ENCODE measurements at regions not wholly inside any gene's neighbourhood (a gene's known extent, or its start where the extent isn't known, plus 50 kb on each side); places are given as distances from the start of the nearest gene placed in this dataset.

- DNase-seq: no peak
Measured at GRCh38 chr2:64222351-64222750, 78.1 kb upstream of the PELI1 start.

DNA sequence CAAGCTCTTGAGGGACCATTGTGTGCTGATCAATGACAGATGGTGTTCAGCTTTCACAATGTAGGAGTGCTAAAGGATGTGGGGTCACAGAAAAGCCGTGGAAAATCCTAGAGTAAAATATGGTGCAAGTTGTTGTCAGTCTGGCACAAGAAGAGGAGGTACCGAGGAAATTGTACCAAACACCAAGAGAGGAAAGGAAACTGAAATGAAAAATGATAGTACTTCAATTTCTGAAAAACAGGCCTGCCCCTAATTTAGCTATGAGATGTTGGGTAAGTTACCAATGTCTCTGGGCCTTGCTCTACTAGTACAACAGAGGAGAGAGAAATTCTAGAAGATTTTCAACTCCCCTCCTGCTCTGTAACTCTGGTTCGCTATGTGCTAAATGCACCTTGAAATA, 78.8 kb upstream of the PELI1 start:
- no peak for DNase-seq

DNA sequence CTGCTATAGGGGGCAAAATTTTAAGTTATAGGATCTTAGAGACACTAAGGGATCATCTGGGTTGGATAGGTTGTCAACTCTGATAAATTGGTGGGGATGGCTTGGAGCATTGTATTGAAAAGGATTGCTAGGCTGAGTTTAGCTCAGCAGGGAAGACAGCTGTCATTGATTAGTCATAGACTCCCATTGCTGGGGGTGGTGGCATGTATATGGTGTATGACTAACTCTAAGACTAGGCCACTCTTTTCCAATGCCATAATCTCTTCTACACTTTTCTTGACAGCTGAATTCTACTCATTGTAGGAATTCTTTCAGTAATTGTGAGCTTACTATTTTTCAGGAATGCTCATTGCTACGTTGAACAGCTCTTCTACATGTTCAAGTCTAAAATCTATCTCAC, 81.3 kb upstream of the PELI1 start:
- DNase-seq: no peak

DNA sequence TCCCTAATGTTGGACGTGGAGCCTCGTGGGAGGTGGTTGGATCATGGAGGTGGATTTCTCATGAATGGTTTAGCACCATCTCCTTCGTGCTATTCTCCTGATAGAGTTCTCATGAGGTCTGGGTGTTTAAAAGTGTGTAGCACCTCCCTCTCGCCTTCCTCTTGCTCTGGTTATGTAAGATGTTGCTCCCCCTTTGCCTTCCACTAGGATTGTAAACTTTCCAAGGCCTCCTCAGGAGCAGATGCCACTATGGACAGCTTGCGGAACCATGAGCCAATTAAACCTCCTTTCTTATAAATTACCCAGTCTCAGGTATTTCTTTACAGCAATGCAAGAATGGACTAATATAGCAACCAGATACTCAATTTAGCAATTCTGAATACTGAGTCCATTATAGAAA, 82.4 kb upstream of the PELI1 start:
- DNase-seq: no peak

DNA sequence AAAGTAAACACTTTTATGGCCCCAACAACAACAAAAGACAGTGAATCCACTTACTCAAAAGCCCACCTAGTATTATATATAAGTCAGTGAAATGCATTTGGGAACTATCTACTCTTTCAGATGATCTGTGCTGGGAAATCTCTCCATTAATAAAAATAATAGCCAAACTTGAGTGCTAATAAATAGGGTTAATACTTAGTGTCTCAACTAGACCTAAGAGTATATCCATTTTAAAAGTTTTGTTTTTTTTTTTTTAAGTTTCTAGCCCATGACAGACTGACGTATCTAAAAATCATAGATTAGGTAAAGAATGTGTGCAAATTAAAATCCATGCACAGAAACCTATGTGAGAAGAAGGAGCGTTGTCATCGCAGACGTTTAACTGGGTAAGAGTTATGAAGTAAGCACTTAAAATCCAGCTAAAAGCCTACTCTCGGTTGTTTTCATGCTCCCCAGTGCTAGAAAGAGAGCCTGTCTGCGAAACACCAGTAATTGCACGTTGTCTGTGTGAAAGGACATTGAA, 83.4 kb upstream of the PELI1 start:
- no peak for DNase-seq

GRCh38 chr2:64228126-64228678, 84.0 kb upstream of the PELI1 start:
- DNase-seq: peak; percentile 6

DNA sequence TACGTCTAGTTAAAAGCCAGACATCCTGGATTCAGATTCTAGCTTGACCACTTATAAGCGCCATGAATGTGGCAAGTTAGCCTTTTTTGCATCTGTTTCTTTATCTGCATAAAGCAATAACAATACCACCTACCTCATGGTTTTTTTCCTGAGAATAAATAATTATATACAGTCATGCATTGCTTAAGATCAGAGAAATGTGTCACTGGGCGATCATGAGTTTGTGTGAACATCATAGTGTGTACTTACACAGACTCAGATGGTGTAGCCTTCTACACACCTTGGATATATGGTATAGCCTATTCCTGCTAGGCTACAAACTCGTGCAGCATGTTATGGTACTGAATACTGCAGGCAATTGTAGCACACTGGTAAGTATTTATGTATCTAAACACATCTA, 84.7 kb upstream of the PELI1 start:
- DNase-seq: no peak

DNA sequence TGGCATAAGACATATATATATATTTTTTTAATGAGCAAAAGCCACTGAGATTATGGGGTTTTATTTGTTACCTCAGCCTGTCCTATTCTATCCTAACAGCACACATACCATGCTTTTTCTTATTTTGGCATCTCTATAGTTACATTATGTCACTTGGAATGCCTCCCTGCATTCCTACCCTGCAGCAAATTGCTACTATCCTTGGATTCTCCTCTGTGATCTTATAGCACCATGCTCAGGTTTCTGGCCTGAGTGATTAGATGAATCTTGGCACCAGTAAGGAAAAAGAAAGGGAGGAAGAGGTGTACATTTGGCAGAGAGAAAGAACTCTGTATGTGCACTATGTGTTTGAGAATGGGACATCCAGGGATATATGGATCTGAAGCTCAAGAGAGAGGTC, 86.3 kb upstream of the PELI1 start:
- no peak for DNase-seq

DNA sequence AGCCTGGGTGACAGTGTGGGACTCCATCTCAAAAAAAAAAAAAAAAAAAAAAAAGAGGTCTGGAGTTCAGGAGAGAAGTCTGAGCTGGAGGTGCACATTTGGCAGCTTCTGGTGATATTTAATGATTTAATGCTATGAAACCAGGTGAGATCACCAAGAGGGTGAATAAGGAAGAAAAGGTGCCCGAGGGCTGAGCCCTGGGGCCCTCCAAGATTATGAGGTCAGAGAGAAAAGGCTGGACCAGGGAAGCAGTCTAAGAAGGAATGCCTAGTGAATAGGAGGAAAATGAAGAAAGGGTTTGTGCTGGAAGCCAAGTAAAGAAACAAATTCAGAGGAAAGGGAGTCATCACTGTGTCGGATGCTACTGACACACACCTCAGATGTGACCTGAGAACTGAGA, 88.0 kb upstream of the PELI1 start:
- DNase-seq: no peak

GRCh38 chr2:64233376-64233922, 89.2 kb upstream of the PELI1 start:
- no peak for DNase-seq

DNA sequence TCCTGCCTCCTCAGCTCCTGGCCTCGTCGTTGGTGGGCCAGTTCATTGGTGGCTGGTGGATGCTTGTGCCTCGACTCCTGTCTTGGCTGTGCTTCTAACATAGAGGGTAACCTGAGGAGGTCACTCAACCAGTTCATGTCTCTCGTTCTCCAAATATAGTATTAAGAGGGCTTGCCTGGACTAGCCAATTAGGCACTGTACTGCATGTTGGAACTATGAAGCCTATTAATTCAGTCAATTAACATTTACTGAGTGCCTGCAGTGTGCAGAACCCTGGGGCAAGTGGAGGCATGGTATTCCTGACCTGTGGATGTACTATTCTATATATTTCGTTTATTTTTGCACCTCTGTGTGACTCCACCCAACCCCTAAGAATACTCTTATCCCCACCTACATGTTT, 89.9 kb upstream of the PELI1 start:
- no peak for DNase-seq

- DNase-seq: no peak
Measured at GRCh38 chr2:64234785-64235184, 90.6 kb upstream of the PELI1 start.

- DNase-seq: no peak
Measured at GRCh38 chr2:64237266-64237665, 93.0 kb upstream of the PELI1 start.

- no peak for DNase-seq
Measured at GRCh38 chr2:64238799-64239198, 94.6 kb upstream of the PELI1 start.

GRCh38 chr2:64243081-64244036, 99.1 kb upstream of the PELI1 start:
- DNase-seq: no peak

- no peak for DNase-seq
Measured at GRCh38 chr2:64244037-64244416, 99.8 kb upstream of the PELI1 start.

DNA sequence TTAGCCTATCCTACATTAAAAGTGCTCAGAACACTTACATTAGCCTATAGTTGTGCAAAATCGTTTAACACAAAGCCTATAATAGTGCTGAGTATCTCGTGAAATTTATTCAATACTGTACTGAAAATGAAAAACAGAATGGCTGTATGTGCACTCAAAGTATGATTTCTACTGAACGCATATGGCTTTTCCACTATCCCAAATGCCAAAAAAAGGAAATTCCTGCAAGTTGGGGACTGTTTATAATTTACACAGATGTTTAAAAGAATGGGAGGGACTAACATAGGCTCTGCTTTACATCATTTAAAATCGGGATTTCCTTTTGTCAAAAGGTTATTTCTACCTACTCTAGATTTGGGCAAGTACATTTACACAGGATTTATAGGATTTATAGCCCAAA, 101.4 kb upstream of the PELI1 start:
- DNase-seq: no peak

GRCh38 chr2:64246962-64247361, 102.7 kb upstream of the PELI1 start:
- no peak for DNase-seq

DNA sequence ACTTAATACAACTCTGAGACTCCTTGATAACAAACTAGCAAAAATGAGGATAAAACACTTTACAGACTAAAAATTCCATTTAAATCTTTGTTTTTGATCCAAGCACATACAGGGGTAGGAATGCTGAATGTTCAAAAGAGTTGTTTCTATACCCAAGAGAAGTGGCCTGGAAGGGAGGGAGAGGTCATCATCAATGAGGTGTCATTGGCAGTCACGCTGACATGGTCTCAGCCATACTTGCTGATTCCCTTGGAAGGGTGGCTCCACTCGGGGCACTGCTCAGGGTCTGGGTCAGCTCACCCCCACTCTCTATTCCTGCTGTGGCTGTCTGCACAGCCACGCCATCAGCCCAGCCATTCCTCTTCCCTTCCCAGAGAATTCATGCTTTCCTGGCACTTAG, 105.2 kb upstream of the PELI1 start:
- no peak for DNase-seq

DNA sequence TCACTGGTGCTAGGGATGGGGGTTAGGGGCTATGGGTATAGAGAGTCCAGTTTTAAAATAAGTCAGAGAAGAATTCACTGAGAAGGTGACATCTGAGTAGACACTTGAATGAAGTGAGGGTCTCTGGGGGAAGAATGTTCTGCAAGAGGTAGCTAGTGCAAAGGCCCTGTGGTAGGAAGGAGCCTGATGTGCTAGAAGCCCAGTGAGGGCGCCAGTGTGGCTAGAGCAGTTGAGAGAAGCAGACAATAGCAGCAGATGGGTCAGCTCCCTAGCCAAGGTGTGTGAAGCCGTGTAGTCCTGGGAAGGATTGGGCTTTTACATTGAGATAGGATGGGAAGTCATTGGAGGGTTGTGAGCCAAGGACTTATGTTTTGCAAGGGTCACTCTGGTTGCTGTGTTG, 105.8 kb upstream of the PELI1 start:
- DNase-seq: no peak

GRCh38 chr2:64250751-64251423, 106.7 kb upstream of the PELI1 start:
- no peak for DNase-seq

GRCh38 chr2:64251497-64252250, 107.5 kb upstream of the PELI1 start:
- DNase-seq: no peak
